ENCODE measurements at regions not wholly inside any gene's neighbourhood (a gene's known extent, or its start where the extent isn't known, plus 50 kb on each side); places are given as distances from the start of the nearest gene placed in this dataset.

- no peak for TF ChIP-seq CTCF (IDR thresholded peaks at IDR 0.05)
- no peak for TF ChIP-seq POLR2AphosphoS5 (IDR thresholded peaks at IDR 0.05)
- TF ChIP-seq POLR2A (IDR thresholded peaks at IDR 0.05) = no peak
- no peak for TF ChIP-seq EP300 (IDR thresholded peaks at IDR 0.05; ENCODE audit: low read depth)
Observed at GRCh38 chr7:113331155-113331898, 213.0 kb upstream of the SMIM30 start.

All from transverse colon (tissue), 4 donors.